Immature natural killer cell (primary cell): ENCODE measurements at regions not wholly inside any gene's neighbourhood (a gene's known extent, or its start where the extent isn't known, plus 50 kb on each side); places are given as distances from the start of the nearest gene placed in this dataset.

ENCODE experiments used
- DNase-seq, 3 donors: peaks; one replicate each; pipeline ENCODE4 v3.0.0; 2022; ENCODE audit warnings: mixed read lengths in 1 of 3
- H3K27ac Mint-ChIP-seq, 6 donors: one replicate each; pipeline ENCODE4 v1.8.0; 2020; ENCODE audit warnings: mixed read lengths in 6 of 6, mild to moderate bottlenecking in 5 of 6, inconsistent platforms in 4 of 6, moderate library complexity in 3 of 6
- H3K27me3 Mint-ChIP-seq, 3 donors: one replicate each; pipeline ENCODE4 v1.8.0; 2020 to 2021; ENCODE audit warnings: low read depth in 3 of 3, mild to moderate bottlenecking in 3 of 3, mixed read lengths in 3 of 3, moderate library complexity in 3 of 3, inconsistent platforms in 1 of 3
- H3K36me3 Mint-ChIP-seq, 3 donors: one replicate each; pipeline ENCODE4 v1.8.0; 2020; ENCODE audit warnings: mixed read lengths in 3 of 3, inconsistent platforms in 2 of 3, mild to moderate bottlenecking in 2 of 3
- H3K4me1 Mint-ChIP-seq, 2 donors: one replicate each; pipeline ENCODE4 v1.8.0; 2020; ENCODE audit warnings: inconsistent platforms in 2 of 2, mild to moderate bottlenecking in 2 of 2, mixed read lengths in 2 of 2, moderate library complexity in 1 of 2
- H3K4me3 Mint-ChIP-seq, 5 donors: one replicate each; pipeline ENCODE4 v1.8.0; 2020; ENCODE audit warnings: mild to moderate bottlenecking in 5 of 5, mixed read lengths in 5 of 5, inconsistent platforms in 3 of 5, moderate library complexity in 3 of 5
- H3K9me3 Mint-ChIP-seq, 6 donors: one replicate each; pipeline ENCODE4 v1.8.0; 2020; ENCODE audit warnings: mild to moderate bottlenecking in 6 of 6, mixed read lengths in 6 of 6, inconsistent platforms in 4 of 6, moderate library complexity in 3 of 6

- Mint-ChIP-seq H3K9me3 (peaks cover 3 to 11% (median 5%) of the 10 kb centered on the region in 6 donors), H3K27me3 (peaks cover 0 to 2% (median 0%) of the 10 kb centered on the region in 3 donors), H3K36me3 (peaks cover 0 to 4% (median 0%) of the 10 kb centered on the region in 3 donors), H3K4me1 (no peaks in the 10 kb centered on the region), H3K27ac (no peak overlapping the region), H3K4me3 (no peak overlapping the region)
- DNase-seq: no peak
These were observed 369.0 kb upstream of the TMTC1 start for GRCh38 chr12:30152705-30153104.

- no peak overlapping the region for H3K4me3 Mint-ChIP-seq
- H3K27me3 Mint-ChIP-seq: peaks cover 0 to 2% (median 0%) of the 10 kb centered on the region in 3 donors
- peaks cover 3 to 11% (median 6%) of the 10 kb centered on the region in 6 donors for H3K9me3 Mint-ChIP-seq
- no peak overlapping the region for H3K27ac Mint-ChIP-seq
- no peak for DNase-seq
- peaks cover 0 to 4% (median 0%) of the 10 kb centered on the region in 3 donors for H3K36me3 Mint-ChIP-seq
- H3K4me1 Mint-ChIP-seq: no peaks in the 10 kb centered on the region
These were observed 368.1 kb upstream of the TMTC1 start for GRCh38 chr12:30151831-30152230.

- peaks cover 0 to 7% (median 5%) of the 10 kb centered on the region in 6 donors for H3K9me3 Mint-ChIP-seq
- no peak overlapping the region for H3K4me3 Mint-ChIP-seq
- DNase-seq: no peak
- no peak overlapping the region for H3K27ac Mint-ChIP-seq
- H3K27me3 Mint-ChIP-seq: no peaks in the 10 kb centered on the region
- no peaks in the 10 kb centered on the region for H3K36me3 Mint-ChIP-seq
- H3K4me1 Mint-ChIP-seq: no peaks in the 10 kb centered on the region
These were observed 362.8 kb upstream of the TMTC1 start for GRCh38 chr12:30146561-30146960.

- Mint-ChIP-seq H3K27ac (no peak overlapping the region), H3K27me3 (no peaks in the 10 kb centered on the region), H3K4me3 (no peak overlapping the region), H3K9me3 (peaks cover 0 to 7% (median 5%) of the 10 kb centered on the region in 6 donors), H3K4me1 (no peaks in the 10 kb centered on the region), H3K36me3 (no peaks in the 10 kb centered on the region)
- no peak for DNase-seq
These were observed 361.9 kb upstream of the TMTC1 start for GRCh38 chr12:30145684-30146032.

GRCh38 chr12:30144777-30145683 lies 361.3 kb upstream of the TMTC1 start:
- no peak overlapping the region for H3K4me3 Mint-ChIP-seq
- no peaks in the 10 kb centered on the region for H3K27me3 Mint-ChIP-seq
- no peaks in the 10 kb centered on the region for H3K36me3 Mint-ChIP-seq
- DNase-seq: no peak
- no peaks in the 10 kb centered on the region for H3K4me1 Mint-ChIP-seq
- H3K27ac Mint-ChIP-seq: no peak overlapping the region
- H3K9me3 Mint-ChIP-seq: peaks cover 0 to 7% (median 5%) of the 10 kb centered on the region in 6 donors

GRCh38 chr12:30142301-30142700 lies 358.6 kb upstream of the TMTC1 start:
- Mint-ChIP-seq H3K27ac (no peak overlapping the region), H3K4me3 (no peak overlapping the region), H3K36me3 (no peaks in the 10 kb centered on the region), H3K27me3 (peaks cover 0 to 3% (median 2%) of the 10 kb centered on the region in 3 donors), H3K9me3 (peaks cover 0 to 6% (median under 1%) of the 10 kb centered on the region in 6 donors), H3K4me1 (no peaks in the 10 kb centered on the region)
- no peak for DNase-seq

- no peak overlapping the region for H3K4me3 Mint-ChIP-seq
- peaks cover 0 to 4% (median 4%) of the 10 kb centered on the region in 3 donors for H3K27me3 Mint-ChIP-seq
- no peak overlapping the region for H3K27ac Mint-ChIP-seq
- H3K4me1 Mint-ChIP-seq: no peaks in the 10 kb centered on the region
- no peak for DNase-seq
- H3K36me3 Mint-ChIP-seq: no peaks in the 10 kb centered on the region
- H3K9me3 Mint-ChIP-seq: peaks cover 0 to 3% (median 0%) of the 10 kb centered on the region in 6 donors
These were observed 354.7 kb upstream of the TMTC1 start for GRCh38 chr12:30138483-30138882.

- no peak overlapping the region for H3K4me3 Mint-ChIP-seq
- H3K4me1 Mint-ChIP-seq: no peaks in the 10 kb centered on the region
- DNase-seq: no peak
- H3K9me3 Mint-ChIP-seq: peaks cover 0 to 3% (median 0%) of the 10 kb centered on the region in 6 donors
- no peaks in the 10 kb centered on the region for H3K36me3 Mint-ChIP-seq
- H3K27me3 Mint-ChIP-seq: peaks cover 2 to 4% (median 4%) of the 10 kb centered on the region in 3 donors
- H3K27ac Mint-ChIP-seq: no peak overlapping the region
These were observed 353.0 kb upstream of the TMTC1 start for GRCh38 chr12:30136696-30137095.

GRCh38 chr12:30135776-30136175 lies 352.0 kb upstream of the TMTC1 start:
- no peaks in the 10 kb centered on the region for H3K4me1 Mint-ChIP-seq
- peaks cover 2 to 4% (median 4%) of the 10 kb centered on the region in 3 donors for H3K27me3 Mint-ChIP-seq
- no peak overlapping the region for H3K27ac Mint-ChIP-seq
- DNase-seq: no peak
- H3K9me3 Mint-ChIP-seq: peaks cover 0 to 7% (median under 1%) of the 10 kb centered on the region in 6 donors
- no peaks in the 10 kb centered on the region for H3K36me3 Mint-ChIP-seq
- H3K4me3 Mint-ChIP-seq: no peak overlapping the region

- Mint-ChIP-seq H3K27me3 (peaks cover 2 to 4% (median 2%) of the 10 kb centered on the region in 3 donors), H3K4me1 (no peaks in the 10 kb centered on the region), H3K27ac (no peak overlapping the region), H3K36me3 (no peaks in the 10 kb centered on the region), H3K4me3 (no peak overlapping the region), H3K9me3 (peaks cover 0 to 8% (median under 1%) of the 10 kb centered on the region in 6 donors)
- DNase-seq: no peak
These were observed 350.5 kb upstream of the TMTC1 start for GRCh38 chr12:30134229-30134628.

GRCh38 chr12:30126944-30127343 lies 343.2 kb upstream of the TMTC1 start:
- Mint-ChIP-seq H3K27ac (no peak overlapping the region), H3K36me3 (no peaks in the 10 kb centered on the region), H3K4me3 (no peak overlapping the region), H3K27me3 (no peaks in the 10 kb centered on the region), H3K4me1 (no peaks in the 10 kb centered on the region), H3K9me3 (peaks cover 0 to 8% (median 2%) of the 10 kb centered on the region in 6 donors)
- DNase-seq: no peak

GRCh38 chr12:30120522-30120921 lies 336.8 kb upstream of the TMTC1 start:
- H3K4me3 Mint-ChIP-seq: no peak overlapping the region
- H3K27ac Mint-ChIP-seq: no peak overlapping the region
- no peaks in the 10 kb centered on the region for H3K4me1 Mint-ChIP-seq
- H3K27me3 Mint-ChIP-seq: peaks cover 0 to 5% (median 0%) of the 10 kb centered on the region in 3 donors
- peaks cover 0 to 2% (median 0%) of the 10 kb centered on the region in 3 donors for H3K36me3 Mint-ChIP-seq
- DNase-seq: no peak
- H3K9me3 Mint-ChIP-seq: peaks cover 4 to 10% (median 4%) of the 10 kb centered on the region in 6 donors

- Mint-ChIP-seq H3K4me1 (no peaks in the 10 kb centered on the region), H3K9me3 (peaks cover 4 to 10% (median 5%) of the 10 kb centered on the region in 6 donors), H3K27me3 (peaks cover 0 to 5% (median 0%) of the 10 kb centered on the region in 3 donors), H3K4me3 (no peak overlapping the region), H3K27ac (no peak overlapping the region), H3K36me3 (peaks cover 0 to 2% (median 0%) of the 10 kb centered on the region in 3 donors)
- no peak for DNase-seq
These were observed 333.7 kb upstream of the TMTC1 start for GRCh38 chr12:30117483-30117882.

GRCh38 chr12:30111719-30112118 lies 328.0 kb upstream of the TMTC1 start:
- DNase-seq: no peak
- no peaks in the 10 kb centered on the region for H3K4me1 Mint-ChIP-seq
- H3K9me3 Mint-ChIP-seq: peaks cover 0 to 10% (median 5%) of the 10 kb centered on the region in 6 donors
- H3K4me3 Mint-ChIP-seq: no peak overlapping the region
- no peak overlapping the region for H3K27ac Mint-ChIP-seq
- H3K36me3 Mint-ChIP-seq: no peaks in the 10 kb centered on the region
- peaks cover 0 to 1% (median under 1%) of the 10 kb centered on the region in 3 donors for H3K27me3 Mint-ChIP-seq
